DND-41 (cell line): ENCODE measurements at regions not wholly inside any gene's neighbourhood (a gene's known extent, or its start where the extent isn't known, plus 50 kb on each side); places are given as distances from the start of the nearest gene placed in this dataset.

Experiments used
- CTCF ChIP-seq: IDR thresholded peaks from 2 replicates; pipeline ENCODE4 v1.5.1; 2012; ENCODE audit warnings: borderline replicate concordance, low read length, moderate library complexity, mild to moderate bottlenecking; ENCODE audit not compliant: poor library complexity, severe bottlenecking; ENCODE audit errors: extremely low read depth
- EZH2 ChIP-seq: IDR thresholded peaks from 3 replicates; pipeline ENCODE4 v1.6.1; 2012; ENCODE audit warnings: borderline replicate concordance, low read depth, mild to moderate bottlenecking, moderate library complexity, low read length, inconsistent platforms; ENCODE audit not compliant: severe bottlenecking

- TF ChIP-seq CTCF (no peak), EZH2 (no peak)
These were observed 369.2 kb upstream of the NOCT start for GRCh38 chr4:138646383-138646782.
